CD14-positive monocyte (primary cell): ENCODE measurements at regions not wholly inside any gene's neighbourhood (a gene's known extent, or its start where the extent isn't known, plus 50 kb on each side); places are given as distances from the start of the nearest gene placed in this dataset.

Source experiments
- DNase-seq, 3 donors: peaks; one replicate each; pipeline ENCODE4 v3.0.0-alpha.2; 2011 to 2022
- H2AFZ ChIP-seq: 2 replicates; pipeline ENCODE4 v1.6.0; 2012; ENCODE audit warnings: mild to moderate bottlenecking, low read depth, low read length, inconsistent platforms; ENCODE audit not compliant: insufficient read depth, poor library complexity, severe bottlenecking
- H3K27ac ChIP-seq, 2 donors: 1 replicate in 1 of 2; 2 replicates in 1 of 2; pipeline ENCODE4 v1.5.1; 2012 to 2013; ENCODE audit warnings: low read length in 2 of 2, control low read depth in 1 of 2, inconsistent platforms in 1 of 2, low read depth in 1 of 2, mild to moderate bottlenecking in 1 of 2
- H3K27me3 ChIP-seq, 2 donors: one replicate each; pipeline versions ENCODE4 v1.6.0 to v1.6.1; 2011 to 2013; ENCODE audit warnings: low read length in 2 of 2; ENCODE audit not compliant: control insufficient read depth in 2 of 2, insufficient read depth in 2 of 2
- H3K36me3 ChIP-seq, 2 donors: replicated peaks in 1 of 2; 1 replicate in 1 of 2; 2 replicates in 1 of 2; pipeline versions ENCODE4 v1.5.1 to v1.6.1; 2012 to 2013; ENCODE audit warnings: low read length in 2 of 2, control low read depth in 1 of 2, inconsistent platforms in 1 of 2, mild to moderate bottlenecking in 1 of 2; ENCODE audit not compliant: insufficient read depth in 2 of 2, control insufficient read depth in 1 of 2
- H3K4me1 ChIP-seq, 2 donors: 1 replicate in 1 of 2; 2 replicates in 1 of 2; pipeline versions ENCODE4 v1.5.1 to v1.6.1; 2012 to 2013; ENCODE audit warnings: low read length in 2 of 2, control low read depth in 1 of 2, inconsistent platforms in 1 of 2, mild to moderate bottlenecking in 1 of 2, moderate library complexity in 1 of 2; ENCODE audit not compliant: insufficient read depth in 2 of 2, control insufficient read depth in 1 of 2
- H3K4me2 ChIP-seq: replicated peaks from 2 replicates; pipeline ENCODE3; 2012; ENCODE audit warnings: low read length, moderate library complexity, mild to moderate bottlenecking; ENCODE audit not compliant: poor library complexity, severe bottlenecking; ENCODE audit errors: extremely low read depth
- H3K4me3 ChIP-seq, 3 experiments: fragments of 200-600 bp in 1 of 3; sonication (generic) in 1 of 3; replicated peaks in 1 of 3; 1 replicate in 2 of 3; 2 replicates in 1 of 3; pipeline ENCODE4 v1.5.1; 2011 to 2013; ENCODE audit warnings: low read length in 3 of 3, mild to moderate bottlenecking in 3 of 3, control low read depth in 2 of 3, low read depth in 2 of 3, inconsistent platforms in 1 of 3, moderate library complexity in 1 of 3
- H3K79me2 ChIP-seq: 2 replicates; pipeline ENCODE4 v1.6.0; 2012; ENCODE audit warnings: mild to moderate bottlenecking, control low read depth, inconsistent platforms, low read length, moderate library complexity; ENCODE audit not compliant: insufficient read depth
- H3K9ac ChIP-seq: 2 replicates; pipeline ENCODE4 v1.6.0; 2017; ENCODE audit warnings: low read length, mild to moderate bottlenecking; ENCODE audit not compliant: insufficient read depth, poor library complexity, severe bottlenecking
- H3K9me3 ChIP-seq, 2 donors: replicated peaks in 1 of 2; 1 replicate in 1 of 2; 2 replicates in 1 of 2; pipeline versions ENCODE4 v1.5.1 to v1.6.1; 2012 to 2013; ENCODE audit warnings: low read length in 2 of 2, control low read depth in 1 of 2; ENCODE audit not compliant: control insufficient read depth in 1 of 2, insufficient read depth in 1 of 2
- H4K20me1 ChIP-seq: 2 replicates; pipeline ENCODE4 v1.6.0; 2012; ENCODE audit warnings: mild to moderate bottlenecking, low read length, control low read depth, moderate library complexity; ENCODE audit not compliant: insufficient read depth
- H3K27ac Mint-ChIP-seq, 7 donors: one replicate each; pipeline ENCODE4 v1.8.0; 2020; ENCODE audit warnings: mild to moderate bottlenecking in 7 of 7, mixed read lengths in 7 of 7, moderate library complexity in 6 of 7, inconsistent platforms in 2 of 7
- H3K27me3 Mint-ChIP-seq, 3 donors: one replicate each; pipeline ENCODE4 v1.8.0; 2021 to 2022; ENCODE audit warnings: low read depth in 3 of 3, mild to moderate bottlenecking in 3 of 3, mixed read lengths in 3 of 3, moderate library complexity in 3 of 3, inconsistent platforms in 1 of 3
- H3K36me3 Mint-ChIP-seq, 2 donors: one replicate each; pipeline ENCODE4 v1.8.0; 2020; ENCODE audit warnings: mixed read lengths in 2 of 2, inconsistent platforms in 1 of 2, mild to moderate bottlenecking in 1 of 2
- H3K4me1 Mint-ChIP-seq: one replicate; pipeline ENCODE4 v1.8.0; 2020; ENCODE audit warnings: mild to moderate bottlenecking, mixed read lengths
- H3K4me3 Mint-ChIP-seq, 2 donors: one replicate each; pipeline ENCODE4 v1.8.0; 2020; ENCODE audit warnings: mild to moderate bottlenecking in 2 of 2, mixed read lengths in 2 of 2, moderate library complexity in 1 of 2
- H3K9me3 Mint-ChIP-seq, 7 donors: one replicate each; pipeline ENCODE4 v1.8.0; 2020 to 2022; ENCODE audit warnings: mixed read lengths in 7 of 7, mild to moderate bottlenecking in 6 of 7, moderate library complexity in 6 of 7, inconsistent platforms in 2 of 7
- CTCF ChIP-seq: fragments of 200-600 bp; IDR thresholded peaks from one replicate; pipeline ENCODE4 v1.8.0; 2022; ENCODE audit warnings: antibody characterized with exemption, mild to moderate bottlenecking
- WGBS: methylation state at CpG from one replicate; pipeline ENCODE4 v1.1.5; 2013; ENCODE audit warnings: missing lambda C conversion rate; ENCODE audit not compliant: insufficient coverage; 5-methylcytosine and 5-hydroxymethylcytosine counted together
- intact Hi-C, 2 donors: fragments of 100-400 bp; cut with micrococcal nuclease; formaldehyde crosslinking; loops; one replicate each; pipeline versions ENCODE4 v1.15.0 to v1.15.1; 2023

GRCh38 chr22:48393885-48394284, 1433.8 kb downstream of the BRD1 start:
- no peak for TF ChIP-seq CTCF
- Histone ChIP-seq H3K9ac (no peak overlapping the region), H3K4me1 (no peaks in the 10 kb centered on the region), H3K9me3 (no peaks in the 10 kb centered on the region), H3K27ac (no peak overlapping the region), H3K27me3 (no peaks in the 10 kb centered on the region), H2AFZ (no peak overlapping the region), H3K4me2 (no peak overlapping the region), H3K79me2 (no peaks in the 10 kb centered on the region), H3K36me3 (no peaks in the 10 kb centered on the region), H3K4me3 (no peak overlapping the region), H4K20me1 (no peaks in the 10 kb centered on the region)
- H3K36me3 Mint-ChIP-seq = no peaks in the 10 kb centered on the region
- DNase-seq = no peak
- H3K27ac Mint-ChIP-seq = no peak overlapping the region
- WGBS = 87% methylated on average over 6 of the region's 10 CpGs
- H3K27me3 Mint-ChIP-seq = peaks cover 1 to 4% (median 1%) of the 10 kb centered on the region in 3 donors
- intact Hi-C loops = no loop called here
- no peak overlapping the region for H3K4me3 Mint-ChIP-seq
- peaks cover 0 to 7% (median 0%) of the 10 kb centered on the region in 7 donors for H3K9me3 Mint-ChIP-seq
- no peaks in the 10 kb centered on the region for H3K4me1 Mint-ChIP-seq

- no peak for TF ChIP-seq CTCF
- no peaks in the 10 kb centered on the region for H3K27me3 ChIP-seq
- H3K4me2 ChIP-seq = no peak overlapping the region
- no peaks in the 10 kb centered on the region for H3K4me1 ChIP-seq
- intact Hi-C loops = no loop called here
- no peaks in the 10 kb centered on the region for H3K9me3 ChIP-seq
- H3K9ac ChIP-seq = no peak overlapping the region
- Mint-ChIP-seq H3K4me3 (no peak overlapping the region), H3K4me1 (no peaks in the 10 kb centered on the region), H3K9me3 (peaks cover 0 to 7% (median 0%) of the 10 kb centered on the region in 7 donors), H3K27me3 (peaks cover 1% of the 10 kb centered on the region in 3 donors), H3K36me3 (no peaks in the 10 kb centered on the region), H3K27ac (no peak overlapping the region)
- H3K4me3 ChIP-seq = no peak overlapping the region
- DNase-seq = no peak
- H3K36me3 ChIP-seq = no peaks in the 10 kb centered on the region
- no peak overlapping the region for H3K27ac ChIP-seq
- 92% methylated on average over 13 of the region's 13 CpGs for WGBS
- no peak overlapping the region for H2AFZ ChIP-seq
- no peaks in the 10 kb centered on the region for H4K20me1 ChIP-seq
- no peaks in the 10 kb centered on the region for H3K79me2 ChIP-seq
These were observed 1434.7 kb downstream of the BRD1 start for GRCh38 chr22:48393041-48393370.
